Body of pancreas (tissue), 4 donors: ENCODE measurements at regions not wholly inside any gene's neighbourhood (a gene's known extent, or its start where the extent isn't known, plus 50 kb on each side); places are given as distances from the start of the nearest gene placed in this dataset.

Source experiments
- ATAC-seq: fragments of 150-250 bp; one replicate; pipeline ENCODE4 v1.9.1; 2016
- DNase-seq, 4 donors: peaks; one replicate each; pipeline ENCODE4 v3.0.0-alpha.2; 2019
- H3K27ac ChIP-seq, 4 donors: fragments of 200-600 bp; sonication (generic); 1 replicate in 3 of 4; 2 replicates in 1 of 4; pipeline versions ENCODE4 v1.5.1 to v1.6.1; 2016 to 2019; ENCODE audit warnings: mild to moderate bottlenecking in 1 of 4, mixed read lengths in 1 of 4, moderate library complexity in 1 of 4
- H3K27me3 ChIP-seq, 2 donors: fragments of 200-600 bp; sonication (generic); one replicate each; pipeline ENCODE4 v1.6.0; 2016; ENCODE audit warnings: mild to moderate bottlenecking in 1 of 2
- H3K36me3 ChIP-seq, 2 donors: fragments of 200-600 bp; sonication (generic); replicated peaks in 1 of 2; 2 replicates each; pipeline ENCODE4 v1.5.1; 2016; ENCODE audit warnings: low read depth in 2 of 2; ENCODE audit not compliant: insufficient read depth in 1 of 2
- H3K4me1 ChIP-seq: fragments of 200-600 bp; sonication (generic); one replicate; pipeline ENCODE4 v1.6.0; 2016
- H3K4me3 ChIP-seq, 2 donors: fragments of 200-600 bp; sonication (generic); 1 replicate in 1 of 2; 2 replicates in 1 of 2; pipeline ENCODE4 v1.5.1; 2016 to 2019
- H3K9me3 ChIP-seq, 3 donors: fragments of 200-600 bp; sonication (generic); 1 replicate in 2 of 3; 2 replicates in 1 of 3; pipeline ENCODE4 v1.5.1; 2016
- POLR2A ChIP-seq, 3 donors: fragments of 450-650 bp; IDR thresholded peaks; one replicate each; pipeline ENCODE4 v1.6.1; 2016; ENCODE audit warnings: antibody characterized with exemption in 3 of 3, mild to moderate bottlenecking in 2 of 3
- WGBS, 2 donors: methylation state at CpG; one replicate each; pipeline ENCODE4 v1.1.5; 2017; 5-methylcytosine and 5-hydroxymethylcytosine counted together
- intact Hi-C: fragments of 100-400 bp; cut with DNase I; formaldehyde crosslinking; loops from one replicate; pipeline ENCODE4 v1.15.1; 2023
- TF ChIP-seq, protein P1 (sequence below), 7 experiments: fragments of 450-650 bp in 4 of 7; fragments of 200-600 bp in 3 of 7; sonication (generic) in 3 of 7; IDR thresholded peaks; one replicate each; pipeline ENCODE4 v1.5.1; 2016 to 2019; ENCODE audit warnings: antibody characterized with exemption in 7 of 7

DNA sequence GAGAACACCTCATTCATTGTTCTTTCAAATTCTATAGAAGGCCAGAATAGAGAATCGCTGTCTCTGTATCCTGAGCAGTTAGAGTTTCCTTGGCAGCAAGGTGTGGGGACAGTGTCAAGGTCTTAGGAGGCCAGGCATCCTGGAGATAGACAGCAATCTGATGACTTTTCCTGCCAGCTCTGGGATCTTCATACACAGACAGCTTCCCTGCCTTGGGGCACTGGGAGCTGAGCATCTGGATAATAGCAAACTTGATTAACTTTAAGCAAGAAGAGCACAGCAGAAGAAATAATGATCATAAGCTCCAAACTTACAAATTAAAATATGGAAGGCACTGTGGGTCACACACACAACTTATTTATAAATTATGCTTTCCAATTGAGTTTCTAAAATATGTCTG is 86.1 kb upstream of the STK32A start:
- DNase-seq (no peak), ATAC-seq (no peak)
- Histone ChIP-seq H3K27ac (no peak overlapping the region), H3K27me3 (no peaks in the 10 kb centered on the region), H3K4me1 (no peaks in the 10 kb centered on the region), H3K4me3 (no peak overlapping the region), H3K36me3 (no peaks in the 10 kb centered on the region), H3K9me3 (no peaks in the 10 kb centered on the region)
- intact Hi-C loops, result no loop called here
- no peak for TF ChIP-seq POLR2A (IDR thresholded peaks at IDR 0.05)
- TF ChIP-seq, protein P1, sequence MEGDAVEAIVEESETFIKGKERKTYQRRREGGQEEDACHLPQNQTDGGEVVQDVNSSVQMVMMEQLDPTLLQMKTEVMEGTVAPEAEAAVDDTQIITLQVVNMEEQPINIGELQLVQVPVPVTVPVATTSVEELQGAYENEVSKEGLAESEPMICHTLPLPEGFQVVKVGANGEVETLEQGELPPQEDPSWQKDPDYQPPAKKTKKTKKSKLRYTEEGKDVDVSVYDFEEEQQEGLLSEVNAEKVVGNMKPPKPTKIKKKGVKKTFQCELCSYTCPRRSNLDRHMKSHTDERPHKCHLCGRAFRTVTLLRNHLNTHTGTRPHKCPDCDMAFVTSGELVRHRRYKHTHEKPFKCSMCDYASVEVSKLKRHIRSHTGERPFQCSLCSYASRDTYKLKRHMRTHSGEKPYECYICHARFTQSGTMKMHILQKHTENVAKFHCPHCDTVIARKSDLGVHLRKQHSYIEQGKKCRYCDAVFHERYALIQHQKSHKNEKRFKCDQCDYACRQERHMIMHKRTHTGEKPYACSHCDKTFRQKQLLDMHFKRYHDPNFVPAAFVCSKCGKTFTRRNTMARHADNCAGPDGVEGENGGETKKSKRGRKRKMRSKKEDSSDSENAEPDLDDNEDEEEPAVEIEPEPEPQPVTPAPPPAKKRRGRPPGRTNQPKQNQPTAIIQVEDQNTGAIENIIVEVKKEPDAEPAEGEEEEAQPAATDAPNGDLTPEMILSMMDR (IDR thresholded peaks at IDR 0.05), result no peak
- WGBS, 2 donors, result 67 to 80% methylated on average over 1 of the region's 1 CpG

DNA sequence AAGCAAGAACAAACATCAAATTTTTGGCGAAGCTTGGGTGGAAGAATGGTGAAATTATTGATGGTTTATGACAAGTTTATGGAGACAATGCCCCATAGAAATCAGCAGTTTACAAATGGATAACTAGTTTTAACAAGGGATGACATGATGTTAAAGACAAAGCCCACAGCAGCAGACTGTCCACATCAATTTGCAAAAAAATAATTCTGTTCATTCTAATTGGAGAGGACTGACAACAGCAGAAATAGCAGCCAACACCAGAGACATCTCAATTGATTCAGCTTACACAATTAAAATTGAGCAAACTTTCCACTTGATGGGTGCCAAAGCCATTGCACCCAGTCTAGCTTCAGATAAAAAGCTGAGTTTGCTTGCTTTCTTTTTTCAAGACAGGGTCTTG is 82.7 kb upstream of the STK32A start:
- Histone ChIP-seq H3K4me3 (no peak overlapping the region), H3K27me3 (no peaks in the 10 kb centered on the region), H3K27ac (no peak overlapping the region), H3K36me3 (no peaks in the 10 kb centered on the region), H3K4me1 (no peaks in the 10 kb centered on the region), H3K9me3 (no peaks in the 10 kb centered on the region)
- intact Hi-C loops, result no loop called here
- TF ChIP-seq POLR2A (IDR thresholded peaks at IDR 0.05), result no peak
- TF ChIP-seq, protein P1 (IDR thresholded peaks at IDR 0.05), result no peak
- DNase-seq, result no peak
- 53 to 68% methylated on average over 1 of the region's 1 CpG for WGBS, 2 donors
- no peak for ATAC-seq

DNA sequence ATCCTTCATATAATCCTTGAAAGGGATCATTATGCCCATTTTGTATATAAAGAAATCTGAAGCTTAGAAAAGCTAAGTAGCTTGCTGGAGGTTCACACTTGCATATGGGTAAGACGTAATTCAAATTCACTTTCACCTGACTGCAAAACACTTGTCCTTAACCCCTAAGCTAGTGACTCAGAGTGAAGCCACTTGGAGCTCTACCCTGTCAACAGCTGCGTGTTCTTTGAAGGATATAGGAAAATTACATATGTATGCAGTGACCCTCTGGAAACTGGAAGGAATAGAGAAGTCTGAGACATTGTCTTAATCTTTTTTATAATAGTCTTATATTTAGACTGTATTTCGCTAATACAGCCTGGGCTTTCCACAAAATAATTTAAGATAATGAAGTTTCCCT is 80.0 kb upstream of the STK32A start:
- H3K27ac ChIP-seq, result no peak overlapping the region
- intact Hi-C loops, result no loop called here
- TF ChIP-seq, protein P1 (IDR thresholded peaks at IDR 0.05), result no peak
- TF ChIP-seq POLR2A (IDR thresholded peaks at IDR 0.05), result no peak
- WGBS, 2 donors, result 78 to 80% methylated on average over 3 of the region's 3 CpGs
- no peaks in the 10 kb centered on the region for H3K9me3 ChIP-seq
- no peak overlapping the region for H3K4me3 ChIP-seq
- ATAC-seq (no peak), DNase-seq (no peak)
- H3K27me3 ChIP-seq, result no peaks in the 10 kb centered on the region
- no peaks in the 10 kb centered on the region for H3K4me1 ChIP-seq
- H3K36me3 ChIP-seq, result no peaks in the 10 kb centered on the region

DNA sequence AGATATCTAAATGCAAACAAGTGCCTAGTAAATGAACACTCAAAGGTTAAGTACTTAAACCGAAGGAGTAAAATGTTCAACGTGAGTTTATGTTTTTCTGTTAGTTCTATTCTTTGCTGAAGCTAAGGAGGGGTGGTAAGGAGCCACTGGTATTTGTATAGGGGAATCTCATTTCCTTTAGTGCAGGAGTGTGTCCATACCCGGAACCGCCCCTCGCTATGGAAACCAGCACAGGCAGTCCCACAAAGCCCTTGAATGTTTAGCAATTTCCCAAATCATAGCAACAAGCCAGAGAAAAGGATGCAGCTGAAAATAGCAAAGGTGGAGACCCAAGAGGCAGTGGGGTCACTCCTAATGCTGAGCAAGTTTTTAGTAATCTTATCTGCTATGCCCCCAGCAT is 78.8 kb upstream of the STK32A start:
- Histone ChIP-seq H3K36me3 (no peaks in the 10 kb centered on the region), H3K4me1 (no peaks in the 10 kb centered on the region), H3K27ac (no peak overlapping the region), H3K27me3 (no peaks in the 10 kb centered on the region), H3K9me3 (no peaks in the 10 kb centered on the region), H3K4me3 (no peak overlapping the region)
- ATAC-seq (no peak), DNase-seq (no peak)
- TF ChIP-seq, protein P1 (IDR thresholded peaks at IDR 0.05), result no peak
- no peak for TF ChIP-seq POLR2A (IDR thresholded peaks at IDR 0.05)
- intact Hi-C loops, result no loop called here
- 56 to 58% methylated on average over 5 of the region's 5 CpGs for WGBS, 2 donors

DNA sequence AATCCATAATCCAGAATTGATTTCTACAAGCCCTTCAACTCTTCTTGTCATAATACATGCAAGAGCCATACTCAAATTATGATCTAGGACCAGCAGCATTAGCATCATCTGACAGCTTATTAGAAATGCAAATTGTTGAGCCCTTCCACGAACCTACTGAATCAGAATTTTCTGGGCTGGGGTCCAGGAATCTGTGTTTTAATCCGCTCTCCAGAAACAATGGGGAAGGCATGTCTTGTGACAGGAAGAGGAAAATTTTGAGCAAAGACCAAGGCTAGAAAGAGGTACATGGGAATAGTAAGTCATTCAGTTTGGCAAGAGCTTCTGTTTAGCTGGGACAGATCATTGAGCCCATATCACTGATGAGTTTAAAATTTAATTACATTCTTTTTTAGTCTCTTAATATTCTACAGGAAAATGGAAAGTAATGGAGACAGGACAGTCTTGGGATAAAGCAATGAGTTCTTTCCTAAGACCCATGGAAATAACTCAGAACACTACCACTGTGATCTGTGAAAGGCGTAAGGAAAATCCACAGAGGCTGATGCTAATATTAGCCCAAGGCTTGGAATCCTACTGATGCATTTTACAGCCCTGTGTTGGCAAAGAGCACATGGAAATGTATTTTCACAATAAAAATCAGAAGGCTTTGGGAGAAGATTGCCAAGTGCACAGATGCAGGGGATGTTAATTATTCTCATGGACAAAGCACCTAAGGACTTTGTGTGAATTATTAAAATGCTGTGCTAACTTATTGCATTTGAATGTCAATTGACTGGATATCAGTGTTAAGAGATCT is 73.7 kb upstream of the STK32A start:
- ATAC-seq (no peak), DNase-seq (no peak)
- 42 to 46% methylated on average over 3 of the region's 3 CpGs for WGBS, 2 donors
- no peaks in the 10 kb centered on the region for H3K36me3 ChIP-seq
- no peak for TF ChIP-seq POLR2A (IDR thresholded peaks at IDR 0.05)
- TF ChIP-seq, protein P1 (IDR thresholded peaks at IDR 0.05), result no peak
- no peaks in the 10 kb centered on the region for H3K27me3 ChIP-seq
- no peak overlapping the region for H3K27ac ChIP-seq
- no peaks in the 10 kb centered on the region for H3K9me3 ChIP-seq
- no peak overlapping the region for H3K4me3 ChIP-seq
- intact Hi-C loops, result no loop called here
- no peaks in the 10 kb centered on the region for H3K4me1 ChIP-seq
